ENCODE measurements at regions not wholly inside any gene's neighbourhood (a gene's known extent, or its start where the extent isn't known, plus 50 kb on each side); places are given as distances from the start of the nearest gene placed in this dataset.
"Not testable (repeated sequence)": the region's sequence is repeated elsewhere in the genome, so short reads cannot be mapped to it uniquely, and the experiment has no call there.

GRCh38 chr16:61128545-61129323 is 907.5 kb downstream of the CDH8 start:
- WGBS, 3 donors, result 96 to 98% (median 97%) methylated on average over 42 to 54 of the region's 54 CpGs
- no peaks in the 10 kb centered on the region for H3K4me1 ChIP-seq (ENCODE audit: control insufficient read depth in 3 of 3, insufficient read depth in 2 of 3, low read depth in 1 of 3, low read length in 2 of 3)
- H3K4me3 ChIP-seq (ENCODE audit: low read depth in 1 of 3, low read length in 3 of 3), result no peak overlapping the region
- H3K9me3 ChIP-seq (ENCODE audit: control insufficient read depth in 2 of 2, insufficient read depth in 1 of 2, low read depth in 1 of 2, low read length in 1 of 2), result peaks cover 0 to 4% of the 10 kb centered on the region in 2 donors
- FAIRE-seq, result no peak
- no peaks in the 10 kb centered on the region for H3K27me3 ChIP-seq (ENCODE audit: control insufficient read depth in 3 of 3, insufficient read depth in 3 of 3, low read length in 3 of 3)
- H3K27ac ChIP-seq (ENCODE audit: low read depth in 1 of 3, low read length in 2 of 3), result no peak overlapping the region
- no peaks in the 10 kb centered on the region for H3K36me3 ChIP-seq (ENCODE audit: control insufficient read depth in 3 of 3, insufficient read depth in 2 of 3, low read depth in 1 of 3, low read length in 3 of 3)
- DNase-seq, result no peak

DNA sequence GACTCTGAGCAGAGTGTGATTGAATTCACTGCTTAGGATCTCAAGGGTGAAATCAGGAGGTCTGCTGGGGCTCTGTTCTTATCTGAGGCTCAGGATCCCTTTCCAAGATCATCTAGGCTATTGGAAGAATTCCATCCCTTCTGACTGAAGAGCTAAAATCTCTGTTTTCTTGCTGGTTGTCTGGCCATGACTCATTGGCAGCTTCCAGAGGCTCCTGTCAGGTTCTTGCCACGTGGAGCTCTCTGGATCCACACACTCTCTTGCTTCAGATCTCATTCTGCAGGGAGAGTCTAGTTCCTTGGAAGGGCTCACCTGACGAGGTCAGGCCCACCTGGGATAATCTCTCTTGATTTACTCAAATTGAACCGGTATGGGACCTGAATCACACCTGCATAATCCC is 930.7 kb downstream of the CDH8 start:
- peaks cover 0 to 1% of the 10 kb centered on the region in 2 donors for H3K9me3 ChIP-seq (ENCODE audit: control insufficient read depth in 2 of 2, insufficient read depth in 1 of 2, low read depth in 1 of 2, low read length in 1 of 2)
- H3K4me3 ChIP-seq (ENCODE audit: low read depth in 1 of 3, low read length in 3 of 3), result no peak overlapping the region
- FAIRE-seq (no peak), DNase-seq (no peak)
- H3K27me3 ChIP-seq (ENCODE audit: control insufficient read depth in 3 of 3, insufficient read depth in 3 of 3, low read length in 3 of 3), result no peaks in the 10 kb centered on the region
- WGBS, 3 donors, result 49 to 64% (median 50%) methylated on average over 3 of the region's 3 CpGs
- no peaks in the 10 kb centered on the region for H3K36me3 ChIP-seq (ENCODE audit: control insufficient read depth in 3 of 3, insufficient read depth in 2 of 3, low read depth in 1 of 3, low read length in 3 of 3)
- no peak overlapping the region for H3K27ac ChIP-seq (ENCODE audit: low read depth in 1 of 3, low read length in 2 of 3)
- no peaks in the 10 kb centered on the region for H3K4me1 ChIP-seq (ENCODE audit: control insufficient read depth in 3 of 3, insufficient read depth in 2 of 3, low read depth in 1 of 3, low read length in 2 of 3)

- no peaks in the 10 kb centered on the region for H3K27me3 ChIP-seq (ENCODE audit: control insufficient read depth in 3 of 3, insufficient read depth in 3 of 3, low read length in 3 of 3)
- H3K4me1 ChIP-seq (ENCODE audit: control insufficient read depth in 3 of 3, insufficient read depth in 2 of 3, low read depth in 1 of 3, low read length in 2 of 3), result no peaks in the 10 kb centered on the region
- no peak overlapping the region for H3K27ac ChIP-seq (ENCODE audit: low read depth in 1 of 3, low read length in 2 of 3)
- no peak for DNase-seq
- H3K4me3 ChIP-seq (ENCODE audit: low read depth in 1 of 3, low read length in 3 of 3), result no peak overlapping the region
- WGBS, 3 donors, result 63 to 74% (median 64%) methylated on average over 2 of the region's 2 CpGs
- no peaks in the 10 kb centered on the region for H3K9me3 ChIP-seq (ENCODE audit: control insufficient read depth in 2 of 2, insufficient read depth in 1 of 2, low read depth in 1 of 2, low read length in 1 of 2)
- FAIRE-seq, result no peak
- H3K36me3 ChIP-seq (ENCODE audit: control insufficient read depth in 3 of 3, insufficient read depth in 2 of 3, low read depth in 1 of 3, low read length in 3 of 3), result no peaks in the 10 kb centered on the region
These were observed 937.7 kb downstream of the CDH8 start for GRCh38 chr16:61098505-61098904.

GRCh38 chr16:61091300-61091699 is 944.9 kb downstream of the CDH8 start:
- not testable (repeated sequence) for H3K36me3 ChIP-seq (ENCODE audit: control insufficient read depth in 3 of 3, insufficient read depth in 2 of 3, low read depth in 1 of 3, low read length in 3 of 3); FAIRE-seq; H3K27me3 ChIP-seq (ENCODE audit: control insufficient read depth in 3 of 3, insufficient read depth in 3 of 3, low read length in 3 of 3); H3K4me3 ChIP-seq (ENCODE audit: low read depth in 1 of 3, low read length in 3 of 3); H3K27ac ChIP-seq (ENCODE audit: low read depth in 1 of 3, low read length in 2 of 3); H3K4me1 ChIP-seq (ENCODE audit: control insufficient read depth in 3 of 3, insufficient read depth in 2 of 3, low read depth in 1 of 3, low read length in 2 of 3); H3K9me3 ChIP-seq (ENCODE audit: control insufficient read depth in 2 of 2, insufficient read depth in 1 of 2, low read depth in 1 of 2, low read length in 1 of 2); DNase-seq
- WGBS, 3 donors, result 86 to 96% (median 90%) methylated on average over 7 of the region's 7 CpGs

- no peaks in the 10 kb centered on the region for H3K27me3 ChIP-seq (ENCODE audit: control insufficient read depth in 3 of 3, insufficient read depth in 3 of 3, low read length in 3 of 3)
- H3K27ac ChIP-seq (ENCODE audit: low read depth in 1 of 3, low read length in 2 of 3), result no peak overlapping the region
- WGBS, 3 donors, result 46 to 69% (median 53%) methylated on average over 1 of the region's 1 CpG
- no peaks in the 10 kb centered on the region for H3K36me3 ChIP-seq (ENCODE audit: control insufficient read depth in 3 of 3, insufficient read depth in 2 of 3, low read depth in 1 of 3, low read length in 3 of 3)
- H3K4me3 ChIP-seq (ENCODE audit: low read depth in 1 of 3, low read length in 3 of 3), result no peak overlapping the region
- no peaks in the 10 kb centered on the region for H3K4me1 ChIP-seq (ENCODE audit: control insufficient read depth in 3 of 3, insufficient read depth in 2 of 3, low read depth in 1 of 3, low read length in 2 of 3)
- FAIRE-seq (no peak), DNase-seq (no peak)
- no peaks in the 10 kb centered on the region for H3K9me3 ChIP-seq (ENCODE audit: control insufficient read depth in 2 of 2, insufficient read depth in 1 of 2, low read depth in 1 of 2, low read length in 1 of 2)
These were observed 952.5 kb downstream of the CDH8 start for GRCh38 chr16:61083711-61084110.

GRCh38 chr16:61074324-61074723 is 961.9 kb downstream of the CDH8 start:
- Histone ChIP-seq H3K4me3 (ENCODE audit: low read depth in 1 of 3, low read length in 3 of 3) (no peak overlapping the region), H3K9me3 (ENCODE audit: control insufficient read depth in 2 of 2, insufficient read depth in 1 of 2, low read depth in 1 of 2, low read length in 1 of 2) (no peaks in the 10 kb centered on the region), H3K27me3 (ENCODE audit: control insufficient read depth in 3 of 3, insufficient read depth in 3 of 3, low read length in 3 of 3) (no peaks in the 10 kb centered on the region), H3K36me3 (ENCODE audit: control insufficient read depth in 3 of 3, insufficient read depth in 2 of 3, low read depth in 1 of 3, low read length in 3 of 3) (no peaks in the 10 kb centered on the region), H3K27ac (ENCODE audit: low read depth in 1 of 3, low read length in 2 of 3) (no peak overlapping the region), H3K4me1 (ENCODE audit: control insufficient read depth in 3 of 3, insufficient read depth in 2 of 3, low read depth in 1 of 3, low read length in 2 of 3) (no peaks in the 10 kb centered on the region)
- FAIRE-seq (no peak), DNase-seq (no peak)
- 66 to 86% (median 73%) methylated on average over 2 of the region's 2 CpGs for WGBS, 3 donors

DNA sequence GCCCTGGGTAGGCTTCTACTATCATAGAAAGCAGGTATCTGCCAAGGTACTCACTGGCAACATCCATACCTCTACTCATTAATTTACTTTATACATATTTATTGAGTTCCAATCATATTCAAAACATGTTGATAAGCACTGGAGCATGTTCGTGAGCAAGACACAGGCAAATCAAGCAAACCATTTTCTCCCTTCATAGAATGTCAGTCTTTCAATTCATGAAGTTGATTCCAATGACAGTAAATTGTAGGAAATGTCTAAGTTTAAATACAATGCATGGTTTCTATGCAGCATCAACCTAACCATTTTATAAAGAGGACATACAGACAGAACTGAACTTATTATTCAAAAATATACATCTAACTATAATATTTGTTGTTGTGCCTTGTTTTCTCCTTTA is 978.6 kb downstream of the CDH8 start:
- Histone ChIP-seq H3K27ac (ENCODE audit: low read depth in 1 of 3, low read length in 2 of 3) (no peak overlapping the region), H3K4me1 (ENCODE audit: control insufficient read depth in 3 of 3, insufficient read depth in 2 of 3, low read depth in 1 of 3, low read length in 2 of 3) (no peaks in the 10 kb centered on the region), H3K4me3 (ENCODE audit: low read depth in 1 of 3, low read length in 3 of 3) (no peak overlapping the region), H3K27me3 (ENCODE audit: control insufficient read depth in 3 of 3, insufficient read depth in 3 of 3, low read length in 3 of 3) (no peaks in the 10 kb centered on the region), H3K9me3 (ENCODE audit: control insufficient read depth in 2 of 2, insufficient read depth in 1 of 2, low read depth in 1 of 2, low read length in 1 of 2) (peaks cover 0 to 2% of the 10 kb centered on the region in 2 donors), H3K36me3 (ENCODE audit: control insufficient read depth in 3 of 3, insufficient read depth in 2 of 3, low read depth in 1 of 3, low read length in 3 of 3) (no peaks in the 10 kb centered on the region)
- WGBS, 3 donors, result 53 to 77% (median 58%) methylated on average over 1 of the region's 1 CpG
- no peak for DNase-seq
- FAIRE-seq, result no peak

DNA sequence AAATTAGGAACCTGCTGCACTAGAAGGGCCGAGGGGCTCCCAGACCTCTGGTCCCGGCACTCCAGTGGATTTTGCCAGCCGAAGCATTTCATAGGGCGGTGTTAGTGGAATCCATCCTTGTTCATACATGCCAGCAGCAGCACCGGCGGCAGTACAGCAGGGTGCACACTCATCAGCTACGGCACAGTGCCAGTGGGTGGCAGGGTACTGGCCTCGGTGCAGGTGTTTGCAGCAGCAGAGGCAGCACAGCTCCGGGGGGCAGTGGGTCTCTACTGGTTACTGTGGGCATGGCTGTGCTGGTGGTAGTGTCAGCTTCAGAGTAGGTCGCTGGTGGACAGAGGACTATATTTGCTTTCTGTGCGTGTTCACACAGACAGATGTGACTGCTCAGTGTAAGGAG is 985.7 kb downstream of the CDH8 start:
- H3K4me1 ChIP-seq (ENCODE audit: control insufficient read depth in 3 of 3, insufficient read depth in 2 of 3, low read depth in 1 of 3, low read length in 2 of 3), result no peaks in the 10 kb centered on the region
- no peaks in the 10 kb centered on the region for H3K36me3 ChIP-seq (ENCODE audit: control insufficient read depth in 3 of 3, insufficient read depth in 2 of 3, low read depth in 1 of 3, low read length in 3 of 3)
- no peak overlapping the region for H3K27ac ChIP-seq (ENCODE audit: low read depth in 1 of 3, low read length in 2 of 3)
- DNase-seq, result no peak
- WGBS, 3 donors, result 71 to 84% (median 77%) methylated on average over 11 of the region's 11 CpGs
- no peak overlapping the region for H3K4me3 ChIP-seq (ENCODE audit: low read depth in 1 of 3, low read length in 3 of 3)
- FAIRE-seq, result no peak
- no peaks in the 10 kb centered on the region for H3K27me3 ChIP-seq (ENCODE audit: control insufficient read depth in 3 of 3, insufficient read depth in 3 of 3, low read length in 3 of 3)
- peaks cover 0 to 5% of the 10 kb centered on the region in 2 donors for H3K9me3 ChIP-seq (ENCODE audit: control insufficient read depth in 2 of 2, insufficient read depth in 1 of 2, low read depth in 1 of 2, low read length in 1 of 2)

DNA sequence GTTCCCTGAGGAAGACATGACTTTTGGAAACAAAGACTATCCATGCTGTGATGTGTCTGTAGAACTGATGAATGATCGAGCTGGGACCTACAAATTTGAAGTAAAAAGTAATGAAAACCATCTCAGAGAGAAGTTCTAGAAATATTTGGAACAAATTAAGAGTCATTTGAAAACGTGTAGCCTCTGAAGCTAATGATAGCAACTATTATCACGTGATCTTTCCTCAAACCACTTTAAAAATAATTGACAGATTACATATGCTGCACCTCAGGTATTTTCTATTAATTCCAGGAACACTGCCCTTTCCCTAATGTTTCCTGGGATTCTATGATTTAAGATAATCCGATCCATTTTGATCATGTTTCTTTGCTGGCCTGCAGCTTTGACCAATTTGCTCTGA is 990.3 kb downstream of the CDH8 start:
- H3K9me3 ChIP-seq (ENCODE audit: control insufficient read depth in 2 of 2, insufficient read depth in 1 of 2, low read depth in 1 of 2, low read length in 1 of 2), result peaks cover 0 to 3% of the 10 kb centered on the region in 2 donors
- 25 to 48% (median 31%) methylated on average over 4 of the region's 4 CpGs for WGBS, 3 donors
- H3K27me3 ChIP-seq (ENCODE audit: control insufficient read depth in 3 of 3, insufficient read depth in 3 of 3, low read length in 3 of 3), result no peaks in the 10 kb centered on the region
- no peak overlapping the region for H3K27ac ChIP-seq (ENCODE audit: low read depth in 1 of 3, low read length in 2 of 3)
- no peaks in the 10 kb centered on the region for H3K4me1 ChIP-seq (ENCODE audit: control insufficient read depth in 3 of 3, insufficient read depth in 2 of 3, low read depth in 1 of 3, low read length in 2 of 3)
- H3K36me3 ChIP-seq (ENCODE audit: control insufficient read depth in 3 of 3, insufficient read depth in 2 of 3, low read depth in 1 of 3, low read length in 3 of 3), result no peaks in the 10 kb centered on the region
- DNase-seq (no peak), FAIRE-seq (no peak)
- no peak overlapping the region for H3K4me3 ChIP-seq (ENCODE audit: low read depth in 1 of 3, low read length in 3 of 3)

All from small intestine (tissue), 7 donors.